ENCODE measurements at regions not wholly inside any gene's neighbourhood (a gene's known extent, or its start where the extent isn't known, plus 50 kb on each side); places are given as distances from the start of the nearest gene placed in this dataset.

DNA sequence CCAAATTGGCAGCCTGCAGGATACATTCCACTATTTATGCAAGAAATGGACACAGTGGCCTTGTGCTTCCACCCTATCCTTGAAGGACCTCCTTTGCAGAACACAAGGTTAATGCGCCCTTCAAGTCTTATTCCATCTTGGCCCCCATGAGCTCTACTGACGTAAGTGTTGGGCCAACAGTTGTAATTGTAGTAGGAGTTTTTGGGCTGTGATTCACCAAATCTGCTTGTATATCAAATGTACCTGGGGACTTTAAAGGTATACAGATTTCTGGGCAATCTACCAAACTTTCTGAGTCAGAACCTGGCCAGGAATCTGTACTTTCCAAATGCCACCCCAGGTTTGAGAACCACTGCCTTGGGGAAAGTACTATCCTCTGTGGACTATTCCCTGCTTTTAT is 100.9 kb upstream of the MARK1 start:
- TF ChIP-seq HDGF (IDR thresholded peaks at IDR 0.05; ENCODE audit: borderline replicate concordance) (no peak), SUZ12 (IDR thresholded peaks at IDR 0.05) (no peak), NFRKB (IDR thresholded peaks at IDR 0.05) (no peak), FOXA1 (IDR thresholded peaks at IDR 0.05) (no peak), ELF4 (IDR thresholded peaks at IDR 0.05) (no peak), FOXM1 (IDR thresholded peaks at IDR 0.05; ENCODE audit: borderline replicate concordance) (no peak), ARNT (IDR thresholded peaks at IDR 0.05) (no peak), FOXK2 (IDR thresholded peaks at IDR 0.05) (no peak), ZNF384 (IDR thresholded peaks at IDR 0.05) (no peak), LEF1 (IDR thresholded peaks at IDR 0.05; ENCODE audit: borderline replicate concordance) (no peak), BHLHE40 (IDR thresholded peaks at IDR 0.05; ENCODE audit: borderline replicate concordance) (no peak)
